HCT116 (cell line): ENCODE measurements at regions not wholly inside any gene's neighbourhood (a gene's known extent, or its start where the extent isn't known, plus 50 kb on each side); places are given as distances from the start of the nearest gene placed in this dataset.

Experiments
- ATAC-seq: fragments of 200-7000 bp; cut with Tn5 transposase; 2 replicates; pipeline ENCODE4 v1.9.1; 2020; ENCODE audit warnings: mild to moderate bottlenecking, moderate library complexity
- BruUV-seq: library from RNA; stranded (reverse); fragments of 400-500 nt; replicated peaks from 2 replicates; lab custom pipeline; 2021; lab: Mats Ljungman, UMichigan
- CTCF ChIA-PET: fragments of 300-600 bp; sonication (Branson Sonifier 250); formaldehyde crosslinking; loops from one replicate; lab custom pipeline; 2021; ENCODE audit warnings: antibody characterized with exemption; lab: Charles Lee
- POLR2A ChIA-PET: fragments of 300-600, 350-600 bp; sonication (Branson Sonifier 250); formaldehyde crosslinking; loops from one replicate; lab custom pipeline; 2021; ENCODE audit warnings: antibody characterized with exemption; lab: Charles Lee
- RAD21 ChIA-PET, 2 experiments: fragments of 300-600 bp; sonication (Branson Sonifier 250); formaldehyde crosslinking; loops; one replicate each; lab custom pipeline; 2023; ENCODE audit warnings: low total read pairs in 2 of 2; ENCODE audit not compliant: uncharacterized antibody in 2 of 2, unreplicated experiment in 2 of 2, low non-redundant PET in 1 of 2; lab: Charles Lee
- DNase-seq: peaks from one replicate; pipeline ENCODE4 v3.0.0-alpha.2; 2010; ENCODE audit warnings: low read depth, low spot score
- H2AFZ ChIP-seq: fragments of 200-600 bp; shearing (Covaris generic), sonication (generic); 2 replicates; pipeline ENCODE4 v1.6.1; 2017; ENCODE audit warnings: low read depth, mixed run types, mixed read lengths, antibody characterized with exemption, low read length; ENCODE audit not compliant: poor library complexity, severe bottlenecking
- H3K27ac ChIP-seq: 2 replicates; pipeline ENCODE4 v1.5.1; 2012; ENCODE audit warnings: low read depth, low read length
- H3K27me3 ChIP-seq: fragments of 200-600 bp; sonication (generic); 2 replicates; pipeline ENCODE4 v1.6.1; 2016; ENCODE audit warnings: mixed run types, low read length, mixed read lengths; ENCODE audit not compliant: insufficient read depth
- H3K36me3 ChIP-seq, 2 experiments: fragments of 200-500 bp in 1 of 2; fragments of 200-600 bp in 1 of 2; sonication (Bioruptor generic) in 1 of 2; sonication (generic) in 1 of 2; 2 replicates each; pipeline versions ENCODE4 v1.5.1 to v1.6.1; 2014 to 2016; ENCODE audit warnings: low read length in 2 of 2, inconsistent platforms in 1 of 2, mixed read lengths in 1 of 2, mixed run types in 1 of 2; ENCODE audit not compliant: insufficient read depth in 2 of 2, control insufficient read depth in 1 of 2
- H3K4me1 ChIP-seq, 2 experiments: fragments of 200-600 bp in 1 of 2; sonication (generic) in 1 of 2; 2 replicates each; pipeline versions ENCODE4 v1.5.1 to v1.6.1; 2012 to 2017; ENCODE audit warnings: low read length in 2 of 2, inconsistent platforms in 1 of 2, mild to moderate bottlenecking in 1 of 2, mixed read lengths in 1 of 2, mixed run types in 1 of 2, moderate library complexity in 1 of 2; ENCODE audit not compliant: insufficient read depth in 2 of 2, control insufficient read depth in 1 of 2
- H3K4me2 ChIP-seq: fragments of 200-600 bp; sonication (generic); 2 replicates; pipeline ENCODE4 v1.6.1; 2017; ENCODE audit warnings: mixed run types, low read length, mixed read lengths
- H3K4me3 ChIP-seq, 2 experiments: fragments of 200-600 bp in 1 of 2; sonication (generic) in 1 of 2; replicated peaks in 1 of 2; 2 replicates each; pipeline ENCODE4 v1.5.1; 2011 to 2016; ENCODE audit warnings: low read length in 2 of 2, control low read depth in 1 of 2, low read depth in 1 of 2, mild to moderate bottlenecking in 1 of 2, mixed read lengths in 1 of 2, mixed run types in 1 of 2
- H3K79me2 ChIP-seq: fragments of 200-600 bp; sonication (generic); 2 replicates; pipeline ENCODE4 v1.6.1; 2017; ENCODE audit warnings: mild to moderate bottlenecking, mixed run types, low read length, moderate library complexity, mixed read lengths; ENCODE audit not compliant: insufficient read depth
- H3K9ac ChIP-seq: fragments of 200-600 bp; sonication (generic); 2 replicates; pipeline ENCODE4 v1.6.1; 2016; ENCODE audit warnings: low read length, mixed read lengths
- H3K9me2 ChIP-seq: fragments of 200-600 bp; sonication (generic), shearing (Covaris generic); 2 replicates; pipeline ENCODE4 v1.6.1; 2017; ENCODE audit warnings: mixed run types, mild to moderate bottlenecking, moderate library complexity; ENCODE audit not compliant: insufficient read depth
- H3K9me3 ChIP-seq, 2 experiments: fragments of 200-500 bp in 1 of 2; fragments of 200-600 bp in 1 of 2; sonication (Bioruptor generic) in 1 of 2; sonication (generic) in 1 of 2; 2 replicates each; pipeline ENCODE4 v1.6.1; 2014 to 2017; ENCODE audit warnings: low read length in 2 of 2, mixed read lengths in 2 of 2, inconsistent platforms in 1 of 2, low read depth in 1 of 2, mild to moderate bottlenecking in 1 of 2, mixed run types in 1 of 2, moderate library complexity in 1 of 2; ENCODE audit not compliant: control insufficient read depth in 1 of 2, insufficient read depth in 1 of 2
- H4K20me1 ChIP-seq: fragments of 200-600 bp; sonication (generic), shearing (Covaris generic); 2 replicates; pipeline ENCODE4 v1.6.1; 2017; ENCODE audit warnings: mixed run types, mild to moderate bottlenecking, moderate library complexity; ENCODE audit not compliant: insufficient read depth
- ATF3 ChIP-seq: IDR thresholded peaks from 2 replicates; pipeline ENCODE4 v1.6.1; 2012
- CBX3 ChIP-seq: IDR thresholded peaks from 2 replicates; pipeline ENCODE4 v1.6.1; 2012; ENCODE audit warnings: low read depth
- CTCF ChIP-seq, 3 experiments: fragments of 200-600 bp in 1 of 3; sonication (generic) in 1 of 3; IDR thresholded peaks in 2 of 3; conservative IDR thresholded peaks in 1 of 3; 2 replicates each; pipeline ENCODE4 v1.5.1; 2012 to 2017; ENCODE audit warnings: low read depth in 2 of 3, low read length in 2 of 3, antibody characterized with exemption in 1 of 3, borderline replicate concordance in 1 of 3, control low read depth in 1 of 3, mild to moderate bottlenecking in 1 of 3, mixed read lengths in 1 of 3, mixed run types in 1 of 3, moderate library complexity in 1 of 3; ENCODE audit not compliant: insufficient read depth in 1 of 3
- ELF1 ChIP-seq: IDR thresholded peaks from 2 replicates; pipeline ENCODE4 v1.6.1; 2012; ENCODE audit warnings: low read depth, borderline replicate concordance
- EZH2 ChIP-seq: fragments of 200-600 bp; sonication (generic); IDR thresholded peaks from 2 replicates; pipeline ENCODE4 v1.6.1; 2017; ENCODE audit warnings: antibody characterized with exemption, mixed run types
- EZH2phosphoT487 ChIP-seq: fragments of 200-600 bp; IDR thresholded peaks from 2 replicates; pipeline ENCODE4 v1.6.1; 2018; ENCODE audit warnings: antibody characterized with exemption, borderline replicate concordance
- FOSL1 ChIP-seq: IDR thresholded peaks from 2 replicates; pipeline ENCODE4 v1.6.1; 2012; ENCODE audit warnings: low read depth
- JUND ChIP-seq: IDR thresholded peaks from 2 replicates; pipeline ENCODE4 v1.6.1; 2012
- POLR2A ChIP-seq: IDR thresholded peaks from 2 replicates; pipeline ENCODE4 v1.7.0; 2011; ENCODE audit warnings: borderline replicate concordance; ENCODE audit not compliant: insufficient read depth, insufficient read length; ENCODE audit errors: extremely low read depth
- POLR2AphosphoS5 ChIP-seq: IDR thresholded peaks from 2 replicates; pipeline ENCODE4 v1.6.1; 2011; ENCODE audit warnings: mild to moderate bottlenecking, low read depth, low read length, moderate library complexity
- RAD21 ChIP-seq: IDR thresholded peaks from 2 replicates; pipeline ENCODE4 v1.6.1; 2012; ENCODE audit warnings: low read depth, mild to moderate bottlenecking
- REST ChIP-seq: IDR thresholded peaks from 2 replicates; pipeline ENCODE4 v1.6.1; 2012; ENCODE audit warnings: low read depth
- SP1 ChIP-seq: IDR thresholded peaks from 2 replicates; pipeline ENCODE4 v1.6.1; 2012; ENCODE audit warnings: low read depth
- SRF ChIP-seq: IDR thresholded peaks from 2 replicates; pipeline ENCODE4 v1.6.1; 2012; ENCODE audit warnings: low read depth
- TCF7L2 ChIP-seq: IDR thresholded peaks from 2 replicates; pipeline ENCODE4 v1.7.0; 2011; ENCODE audit warnings: borderline replicate concordance, inconsistent platforms; ENCODE audit not compliant: insufficient read depth, insufficient read length; ENCODE audit errors: extremely low read depth
- intact Hi-C: fragments of 100-400 bp; cut with micrococcal nuclease; formaldehyde crosslinking; loops from 2 replicates; pipeline ENCODE4 v1.10.0; 2022

- CTCF ChIA-PET: no interaction called here
Measured at GRCh38 chr7:132072873-132073272, 503.4 kb downstream of the PLXNA4 start.

More at GRCh38 chr7:132072873-132073272, 503.4 kb downstream of the PLXNA4 start:
- no peaks in the 10 kb centered on the region for H3K79me2 ChIP-seq
- H3K9me2 ChIP-seq: no peaks in the 10 kb centered on the region
- H3K27me3 ChIP-seq: peaks cover 32% of the 10 kb centered on the region; the same call in 1 of the 2 replicates
- POLR2A ChIA-PET: no interaction called here
- no peak overlapping the region for H2AFZ ChIP-seq
- RAD21 ChIA-PET: no interaction called here
- peak; percentile 42 for ATAC-seq
- no peaks in the 10 kb centered on the region for H3K4me1 ChIP-seq
- H3K4me3 ChIP-seq: no peak overlapping the region
- intact Hi-C loops: no loop called here
- TF ChIP-seq CBX3 (no peak), EZH2 (no peak), ELF1 (no peak), ATF3 (no peak), JUND (no peak), REST (no peak), RAD21 (no peak), EZH2phosphoT487 (no peak), FOSL1 (no peak), POLR2AphosphoS5 (no peak), SRF (no peak), SP1 (no peak), TCF7L2 (no peak), CTCF (IDR thresholded peaks at IDR 0.05 in 2 of 3, conservative IDR thresholded peaks at IDR 0.05 in 1 of 3; ENCODE audit: borderline replicate concordance in 1 of 3, insufficient read depth in 1 of 3, low read depth in 2 of 3, low read length in 2 of 3) (no peak), POLR2A (no peak)
- no peak overlapping the region for H3K9ac ChIP-seq
- H3K27ac ChIP-seq: no peak overlapping the region
- H3K36me3 ChIP-seq: no peaks in the 10 kb centered on the region
- no peak for DNase-seq
- H3K4me2 ChIP-seq: no peak overlapping the region
- no peaks in the 10 kb centered on the region for H4K20me1 ChIP-seq
- BruUV-seq: no TSS peak
- H3K9me3 ChIP-seq: no peaks in the 10 kb centered on the region
